ENCODE measurements at regions not wholly inside any gene's neighbourhood (a gene's known extent, or its start where the extent isn't known, plus 50 kb on each side); places are given as distances from the start of the nearest gene placed in this dataset.
A peak's percentile ranks its signal among the peaks of the same experiment; 100 is the strongest.
"Not testable (repeated sequence)": the region's sequence is repeated elsewhere in the genome, so short reads cannot be mapped to it uniquely, and the experiment has no call there.

- no peak for DNase-seq (ENCODE audit: low read depth, low spot score)
Observed at GRCh38 chr1:30099587-30100523, 623.5 kb downstream of the MATN1 start.

DNA sequence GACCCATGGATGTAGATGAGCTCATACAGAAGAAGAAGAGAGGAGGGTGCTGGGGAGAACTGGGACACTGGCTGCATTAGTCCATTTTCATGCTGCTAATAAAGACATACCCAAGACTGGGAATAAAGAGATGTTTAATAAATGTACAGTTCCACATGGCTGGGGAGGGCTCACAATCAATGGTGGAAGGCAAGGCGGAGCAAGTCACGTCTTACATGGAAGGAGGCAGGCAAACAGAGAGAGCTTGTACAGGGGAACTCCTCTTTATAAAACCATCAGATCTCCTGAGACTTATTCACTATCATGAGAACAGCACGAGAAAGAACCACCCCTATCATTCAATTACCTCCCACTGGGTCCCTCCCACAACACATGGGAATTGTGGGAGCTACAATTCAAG is 625.5 kb downstream of the MATN1 start:
- DNase-seq (ENCODE audit: low read depth, low spot score): not testable (repeated sequence)

- DNase-seq (ENCODE audit: low read depth, low spot score): no peak
Observed at GRCh38 chr1:30095451-30096025, 627.8 kb downstream of the MATN1 start.

DNA sequence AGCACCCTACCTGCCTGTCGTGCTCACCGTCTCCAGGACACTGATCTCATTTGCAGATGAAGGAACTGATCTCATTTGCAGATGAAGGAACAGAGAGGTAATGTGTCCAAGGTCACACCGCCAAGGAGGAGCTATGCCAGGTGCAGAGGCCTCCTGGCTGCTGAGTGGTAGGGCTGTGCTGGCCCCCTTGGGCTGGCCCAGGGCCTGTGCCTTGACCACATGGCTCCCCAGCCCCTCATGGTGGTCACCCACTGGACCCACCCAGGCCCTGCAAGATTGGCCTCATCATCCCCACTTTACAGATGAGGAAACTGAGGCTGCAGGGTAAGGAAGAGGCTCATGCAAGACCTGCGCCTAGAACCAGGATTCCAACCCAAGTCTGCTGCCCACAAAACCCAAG is 628.3 kb downstream of the MATN1 start:
- DNase-seq (ENCODE audit: low read depth, low spot score): no peak

DNA sequence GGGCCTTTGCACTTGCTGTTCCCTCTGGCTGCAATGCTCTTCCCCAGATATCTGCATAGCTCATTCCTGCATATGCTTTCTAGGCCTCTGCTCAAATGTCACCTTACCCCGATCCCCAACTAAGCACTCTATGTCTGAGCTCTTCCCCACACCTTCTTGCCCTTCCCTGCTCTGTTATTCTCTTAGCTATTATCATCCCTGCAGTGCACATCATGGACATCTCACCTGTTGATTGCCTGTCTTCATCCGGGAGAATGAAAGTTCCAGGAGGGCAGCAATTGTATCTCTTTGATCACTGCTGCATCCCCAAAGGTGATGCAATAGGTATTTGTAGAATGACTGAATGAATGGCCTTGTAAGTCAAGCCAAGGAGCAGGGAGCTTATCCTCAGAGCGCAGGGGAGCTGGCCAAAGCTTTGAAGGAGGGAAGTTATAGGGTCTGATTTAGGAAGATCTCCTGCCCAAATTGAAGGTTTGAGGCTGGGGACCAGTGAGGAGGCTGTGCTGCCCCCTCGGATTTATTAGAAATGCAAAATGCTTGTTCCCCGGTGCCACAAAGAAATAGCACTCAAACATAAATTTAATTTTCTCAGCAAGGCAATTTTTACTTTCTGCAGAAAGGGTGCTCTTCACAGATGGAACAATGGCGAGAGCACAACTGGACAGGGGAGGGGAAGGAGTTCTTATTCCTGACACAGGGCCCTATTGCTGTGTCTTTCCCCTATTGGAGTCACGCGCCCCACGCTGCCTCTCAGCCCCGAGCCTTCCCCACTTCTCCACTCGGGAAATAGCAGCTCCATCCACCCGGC is 631.1 kb downstream of the MATN1 start:
- DNase-seq (ENCODE audit: low read depth, low spot score): no peak

- no peak for DNase-seq (ENCODE audit: low read depth, low spot score)
Observed at GRCh38 chr1:30090162-30090820, 633.1 kb downstream of the MATN1 start.

DNA sequence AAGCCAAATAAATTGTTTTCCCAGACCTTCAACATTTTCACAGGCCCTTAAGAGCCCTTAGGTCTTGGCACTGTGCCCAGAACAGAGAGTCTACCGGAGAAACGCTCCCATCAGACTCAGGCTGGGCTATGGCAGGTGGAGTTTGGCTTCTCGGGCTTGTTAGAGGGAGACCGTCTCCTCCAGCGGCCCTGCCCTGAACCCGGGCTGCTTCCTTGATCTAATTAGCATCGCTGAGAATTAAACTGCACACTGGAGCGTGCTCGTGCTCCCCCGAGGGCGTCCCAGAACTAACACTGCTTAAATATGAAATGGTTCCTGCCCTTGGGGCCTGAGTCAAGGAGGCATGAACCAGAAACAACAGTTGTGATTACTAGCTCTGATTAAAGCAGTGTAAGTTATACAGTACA is 634.4 kb downstream of the MATN1 start:
- DNase-seq (ENCODE audit: low read depth, low spot score): no peak

GRCh38 chr1:30088594-30088993 is 634.8 kb downstream of the MATN1 start:
- no peak for DNase-seq (ENCODE audit: low read depth, low spot score)

GRCh38 chr1:30087465-30087864 is 635.9 kb downstream of the MATN1 start:
- peak; percentile 55 for DNase-seq (ENCODE audit: low read depth, low spot score)

DNA sequence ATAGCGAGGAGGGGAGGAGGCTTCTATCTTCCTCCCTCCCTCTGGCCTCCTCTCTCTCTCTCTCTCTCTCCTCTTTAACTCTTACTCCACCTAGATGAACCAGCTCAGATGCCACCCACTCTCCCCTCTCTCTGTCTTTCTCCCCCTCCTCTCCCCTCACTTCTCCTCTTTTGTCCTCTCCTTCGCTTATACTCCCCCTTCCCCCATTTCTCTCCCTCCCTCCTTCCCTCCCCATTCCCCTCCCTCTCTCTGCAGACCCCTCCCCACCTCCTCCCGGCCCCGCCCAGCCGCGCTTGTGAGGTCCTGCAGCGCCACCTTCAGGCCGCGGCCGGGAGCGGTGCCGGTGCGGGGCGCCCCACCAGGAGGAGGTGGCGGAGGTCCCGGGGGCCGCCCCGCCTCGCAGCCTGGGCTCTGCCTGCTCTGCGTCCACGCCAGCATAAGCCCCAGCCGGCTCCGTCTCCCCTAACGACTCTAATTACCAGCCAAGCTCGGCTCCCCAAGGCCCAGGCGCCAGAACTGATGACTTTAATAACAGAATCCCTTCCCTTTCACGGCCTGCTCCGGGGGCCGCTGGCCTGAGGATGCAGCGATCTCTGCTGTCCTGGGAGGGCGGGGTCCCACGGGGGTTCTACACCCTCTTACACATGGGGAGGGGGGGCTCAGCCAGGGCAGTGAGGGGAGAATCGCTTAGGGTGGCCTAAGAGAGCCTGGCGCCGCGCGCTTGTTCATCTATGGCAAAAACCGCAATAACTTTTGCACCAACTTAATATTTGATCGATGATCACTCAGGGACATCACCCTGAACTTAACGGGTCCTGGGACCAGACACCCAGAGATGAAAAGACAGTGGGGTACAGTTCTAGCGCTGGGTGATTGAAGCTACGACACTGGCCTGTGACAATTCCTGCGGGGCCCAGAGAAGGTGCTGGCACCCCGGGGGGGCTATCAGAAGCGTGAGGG is 637.3 kb downstream of the MATN1 start:
- DNase-seq (ENCODE audit: low read depth, low spot score): peak; percentile 84

- DNase-seq (ENCODE audit: low read depth, low spot score): no peak
Observed at GRCh38 chr1:30084909-30085571, 638.3 kb downstream of the MATN1 start.

DNA sequence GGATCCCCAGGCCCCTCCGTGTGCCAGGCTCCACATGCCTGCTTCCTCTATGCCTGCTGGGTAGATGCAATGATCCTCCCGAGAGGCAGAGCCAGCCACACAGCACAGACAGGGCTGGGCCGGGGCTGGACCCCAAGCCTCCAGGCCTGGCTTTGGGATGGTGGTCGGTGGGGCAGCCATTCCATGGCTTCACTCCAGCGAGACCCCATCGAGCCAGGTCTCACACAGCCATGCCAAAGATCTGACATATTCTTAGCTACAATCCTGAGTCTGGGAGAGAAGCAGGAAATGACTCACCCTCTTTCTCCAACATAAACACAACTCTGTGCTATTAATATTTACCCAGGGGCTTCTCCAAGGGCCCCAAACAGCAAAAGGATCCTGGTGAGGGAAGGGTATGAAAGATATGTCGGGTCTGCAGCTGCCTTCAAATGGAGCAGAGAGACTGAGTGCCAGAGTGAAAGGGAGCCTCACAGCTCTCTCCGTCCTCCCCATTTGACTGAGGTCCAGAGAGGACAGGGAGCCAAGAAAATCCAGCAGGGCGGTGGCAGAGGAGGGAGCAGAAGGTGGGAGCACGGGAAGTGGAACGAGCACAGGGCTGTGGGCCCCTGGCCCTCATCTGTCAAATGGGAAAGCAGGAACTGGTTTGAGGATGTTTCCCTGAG is 639.5 kb downstream of the MATN1 start:
- no peak for DNase-seq (ENCODE audit: low read depth, low spot score)

- no peak for DNase-seq (ENCODE audit: low read depth, low spot score)
Observed at GRCh38 chr1:30081379-30082102, 641.8 kb downstream of the MATN1 start.

GRCh38 chr1:30075916-30076315 is 647.5 kb downstream of the MATN1 start:
- not testable (repeated sequence) for DNase-seq (ENCODE audit: low read depth, low spot score)

GRCh38 chr1:30068787-30069472 is 654.5 kb downstream of the MATN1 start:
- no peak for DNase-seq (ENCODE audit: low read depth, low spot score)

- no peak for DNase-seq (ENCODE audit: low read depth, low spot score)
Observed at GRCh38 chr1:30064547-30064946, 658.8 kb downstream of the MATN1 start.

DNA sequence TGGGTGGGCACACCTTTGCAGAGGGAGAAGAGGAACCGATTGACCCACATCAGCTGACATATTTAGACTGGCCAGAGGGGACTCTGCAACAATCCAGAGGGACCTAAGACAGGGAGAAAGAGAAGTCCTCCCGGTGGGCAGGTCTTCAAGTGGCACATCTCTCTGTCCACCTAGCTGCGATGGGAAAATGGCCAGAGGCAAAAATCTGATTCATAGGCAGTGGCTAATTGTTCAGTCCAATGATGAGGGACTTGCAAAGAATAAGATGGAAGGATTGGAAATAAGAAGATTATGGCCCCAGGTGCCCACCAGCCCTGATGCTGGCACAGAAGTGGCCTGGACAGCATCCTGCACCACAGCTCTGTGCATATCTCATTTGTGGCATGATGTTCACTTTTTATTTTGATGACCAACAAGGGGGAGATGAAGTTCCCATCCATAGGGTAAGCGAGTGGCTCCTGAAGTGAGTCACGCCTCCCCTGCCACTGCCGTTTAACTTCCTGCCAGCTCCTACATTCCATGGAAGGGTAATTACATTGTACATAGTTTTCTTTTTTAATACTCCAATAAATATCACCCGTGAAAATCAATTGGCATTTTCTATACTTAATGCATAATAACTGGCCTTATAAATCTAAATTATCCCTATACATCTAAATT is 659.6 kb downstream of the MATN1 start:
- no peak for DNase-seq (ENCODE audit: low read depth, low spot score)
